Nephron progenitor cell (in vitro differentiated cells): ENCODE measurements at regions not wholly inside any gene's neighbourhood (a gene's known extent, or its start where the extent isn't known, plus 50 kb on each side); places are given as distances from the start of the nearest gene placed in this dataset.

Source experiments
- DNase-seq: peaks from one replicate; pipeline ENCODE4 v3.0.0; 2021
- H3K27ac Mint-ChIP-seq: 2 replicates; pipeline ENCODE4 v1.8.0; 2021; ENCODE audit warnings: mild to moderate bottlenecking, moderate library complexity, mixed read lengths
- H3K27me3 Mint-ChIP-seq: 2 replicates; pipeline ENCODE4 v1.8.0; 2021; ENCODE audit warnings: mild to moderate bottlenecking, low read depth, mixed read lengths; ENCODE audit not compliant: poor library complexity
- H3K36me3 Mint-ChIP-seq: 2 replicates; pipeline ENCODE4 v1.8.0; 2021; ENCODE audit warnings: low read depth, mixed read lengths
- H3K4me1 Mint-ChIP-seq: 2 replicates; pipeline ENCODE4 v1.8.0; 2021; ENCODE audit warnings: mixed read lengths
- H3K4me3 Mint-ChIP-seq: 2 replicates; pipeline ENCODE4 v1.8.0; 2021; ENCODE audit warnings: mild to moderate bottlenecking, moderate library complexity, mixed read lengths
- H3K9me3 Mint-ChIP-seq: 2 replicates; pipeline ENCODE4 v1.8.0; 2021; ENCODE audit warnings: mild to moderate bottlenecking, moderate library complexity, mixed read lengths
- CTCF ChIP-seq: fragments of 200-600 bp; sonication (generic); IDR thresholded peaks from 2 replicates; pipeline ENCODE4 v1.5.0; 2021; ENCODE audit warnings: antibody characterized with exemption

DNA sequence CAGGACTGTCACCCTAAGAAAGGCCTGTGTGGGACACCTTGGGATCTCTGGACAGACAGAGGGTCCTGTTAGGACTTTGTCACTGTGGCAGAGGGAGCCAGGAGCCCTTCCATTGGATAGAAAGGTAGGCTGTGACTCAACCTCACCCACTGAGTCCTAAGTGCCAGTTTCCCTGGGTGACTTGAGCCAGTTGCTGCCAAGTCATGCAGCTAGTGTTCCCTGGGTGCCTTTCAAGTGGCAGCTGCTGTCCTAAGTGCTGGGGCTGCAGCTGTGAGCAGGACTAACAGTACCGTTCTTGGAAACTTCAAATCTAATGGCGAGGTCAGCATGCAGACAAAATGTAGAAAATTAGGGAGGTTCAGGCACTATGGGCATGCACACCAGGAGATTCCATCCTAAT lies 393.7 kb downstream of the TMEM135 start:
- H3K27ac Mint-ChIP-seq, result peak overlapping the region; percentile 47
- H3K9me3 Mint-ChIP-seq, result no peaks in the 10 kb centered on the region
- no peak overlapping the region for H3K4me3 Mint-ChIP-seq
- no peak for TF ChIP-seq CTCF
- peaks cover 28% of the 10 kb centered on the region for H3K4me1 Mint-ChIP-seq
- H3K27me3 Mint-ChIP-seq, result peaks cover 9% of the 10 kb centered on the region
- no peak for DNase-seq
- no peaks in the 10 kb centered on the region for H3K36me3 Mint-ChIP-seq

- TF ChIP-seq CTCF, result no peak
- H3K36me3 Mint-ChIP-seq, result no peaks in the 10 kb centered on the region
- H3K9me3 Mint-ChIP-seq, result no peaks in the 10 kb centered on the region
- peaks cover 10% of the 10 kb centered on the region for H3K27me3 Mint-ChIP-seq
- DNase-seq, result no peak
- H3K4me3 Mint-ChIP-seq, result no peak overlapping the region
- H3K4me1 Mint-ChIP-seq, result peaks cover 22% of the 10 kb centered on the region
- no peak overlapping the region for H3K27ac Mint-ChIP-seq
Measured at GRCh38 chr11:87430821-87431220, 393.1 kb downstream of the TMEM135 start.

DNA sequence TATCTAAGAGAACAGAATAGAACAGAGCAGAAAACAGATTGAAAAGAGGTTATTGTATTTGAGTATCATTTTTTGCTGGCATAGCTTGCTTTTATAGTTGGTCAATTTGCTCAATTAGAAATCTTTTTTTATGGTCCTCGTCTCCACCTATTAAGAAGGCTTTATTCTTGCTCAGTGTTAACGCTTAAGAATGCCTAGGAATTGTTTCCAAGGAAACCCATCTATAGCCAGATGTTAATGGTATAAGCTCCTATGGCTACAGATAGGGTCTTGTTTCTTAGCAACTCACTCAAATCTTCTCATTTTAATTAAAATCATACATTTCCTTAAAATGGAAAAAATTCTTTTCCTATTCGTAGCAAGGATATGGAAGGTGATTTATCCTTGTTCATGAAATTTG lies 392.3 kb downstream of the TMEM135 start:
- peaks cover 20% of the 10 kb centered on the region for H3K4me1 Mint-ChIP-seq

DNA sequence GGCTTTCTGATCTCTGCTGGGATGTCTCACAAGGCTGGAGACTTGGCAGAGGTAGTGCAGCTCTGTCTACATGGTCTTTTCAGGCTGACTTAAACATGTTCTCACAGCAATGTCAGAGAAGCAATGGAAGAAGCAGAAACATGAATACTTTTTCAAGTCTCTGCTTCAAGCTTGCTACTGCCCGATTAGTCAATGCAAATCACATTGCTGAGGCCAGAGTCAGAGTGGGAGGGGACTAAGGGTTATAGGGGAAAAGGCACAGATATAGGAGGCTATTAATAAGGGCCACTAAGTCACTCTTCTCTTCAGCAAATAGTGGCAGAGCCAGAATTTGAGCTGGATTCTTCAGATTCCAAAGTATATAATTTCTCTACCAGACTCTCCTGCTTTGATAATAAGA lies 390.5 kb downstream of the TMEM135 start:
- no peaks in the 10 kb centered on the region for H3K9me3 Mint-ChIP-seq

More for the DNA sequence above, 392.3 kb downstream of the TMEM135 start:
- H3K9me3 Mint-ChIP-seq, result no peaks in the 10 kb centered on the region
- no peak overlapping the region for H3K4me3 Mint-ChIP-seq
- H3K36me3 Mint-ChIP-seq, result no peaks in the 10 kb centered on the region
- no peak for DNase-seq
- H3K27ac Mint-ChIP-seq, result no peak overlapping the region
- H3K27me3 Mint-ChIP-seq, result peaks cover 10% of the 10 kb centered on the region
- no peak for TF ChIP-seq CTCF

GRCh38 chr11:87425943-87426342 lies 388.2 kb downstream of the TMEM135 start:
- no peak for DNase-seq
- H3K4me1 Mint-ChIP-seq, result no peaks in the 10 kb centered on the region
- H3K27ac Mint-ChIP-seq, result no peak overlapping the region
- no peaks in the 10 kb centered on the region for H3K36me3 Mint-ChIP-seq
- H3K9me3 Mint-ChIP-seq, result no peaks in the 10 kb centered on the region
- peaks cover 18% of the 10 kb centered on the region for H3K27me3 Mint-ChIP-seq
- TF ChIP-seq CTCF, result no peak
- H3K4me3 Mint-ChIP-seq, result no peak overlapping the region

More for the DNA sequence above, 390.5 kb downstream of the TMEM135 start:
- Mint-ChIP-seq H3K4me1 (peaks cover 12% of the 10 kb centered on the region), H3K4me3 (no peak overlapping the region), H3K27me3 (peaks cover 14% of the 10 kb centered on the region), H3K27ac (no peak overlapping the region), H3K36me3 (no peaks in the 10 kb centered on the region)
- no peak for DNase-seq
- no peak for TF ChIP-seq CTCF

GRCh38 chr11:87425391-87425790 lies 387.7 kb downstream of the TMEM135 start:
- no peak overlapping the region for H3K4me3 Mint-ChIP-seq
- H3K27me3 Mint-ChIP-seq, result peaks cover 18% of the 10 kb centered on the region
- no peaks in the 10 kb centered on the region for H3K36me3 Mint-ChIP-seq
- no peak for TF ChIP-seq CTCF
- no peak for DNase-seq
- no peak overlapping the region for H3K27ac Mint-ChIP-seq
- no peaks in the 10 kb centered on the region for H3K4me1 Mint-ChIP-seq
- H3K9me3 Mint-ChIP-seq, result no peaks in the 10 kb centered on the region
